SW480 (cell line): ENCODE measurements at regions not wholly inside any gene's neighbourhood (a gene's known extent, or its start where the extent isn't known, plus 50 kb on each side); places are given as distances from the start of the nearest gene placed in this dataset.
A peak's percentile ranks its signal among the peaks of the same experiment; 100 is the strongest.
"Not testable (repeated sequence)": the region's sequence is repeated elsewhere in the genome, so short reads cannot be mapped to it uniquely, and the experiment has no call there.

Experiments
- DNase-seq: peaks from one replicate; pipeline ENCODE4 v3.0.0-alpha.2; 2016; ENCODE audit warnings: low spot score

GRCh38 chr2:158866082-158866481 is 71.0 kb downstream of the DAPL1 start:
- DNase-seq, result not testable (repeated sequence)

- DNase-seq, result not testable (repeated sequence)
Observed at GRCh38 chr2:158867531-158868191, 72.5 kb downstream of the DAPL1 start.

- DNase-seq, result not testable (repeated sequence)
Observed at GRCh38 chr2:158868386-158868785, 73.3 kb downstream of the DAPL1 start.

- DNase-seq, result not testable (repeated sequence)
Observed at GRCh38 chr2:158869122-158869521, 74.0 kb downstream of the DAPL1 start.

GRCh38 chr2:158869609-158870008 is 74.5 kb downstream of the DAPL1 start:
- not testable (repeated sequence) for DNase-seq

GRCh38 chr2:158878003-158878402 is 82.9 kb downstream of the DAPL1 start:
- DNase-seq, result no peak

- DNase-seq, result no peak
Observed at GRCh38 chr2:158879229-158879903, 84.2 kb downstream of the DAPL1 start.

- peak; percentile 95 for DNase-seq
Observed at GRCh38 chr2:158882297-158882696, 86.1 kb upstream of the TANC1 start.

GRCh38 chr2:158884552-158884951 is 83.9 kb upstream of the TANC1 start:
- not testable (repeated sequence) for DNase-seq

- not testable (repeated sequence) for DNase-seq
Observed at GRCh38 chr2:158885018-158885678, 83.3 kb upstream of the TANC1 start.

- DNase-seq, result not testable (repeated sequence)
Observed at GRCh38 chr2:158885679-158886050, 82.8 kb upstream of the TANC1 start.

GRCh38 chr2:158889135-158889853 is 79.1 kb upstream of the TANC1 start:
- no peak for DNase-seq

- no peak for DNase-seq
Observed at GRCh38 chr2:158890296-158890905, 78.0 kb upstream of the TANC1 start.

- no peak for DNase-seq
Observed at GRCh38 chr2:158893026-158893425, 75.4 kb upstream of the TANC1 start.

GRCh38 chr2:158893474-158893873 is 75.0 kb upstream of the TANC1 start:
- no peak for DNase-seq

GRCh38 chr2:158894078-158894477 is 74.4 kb upstream of the TANC1 start:
- peak; percentile 20 for DNase-seq

- DNase-seq, result no peak
Observed at GRCh38 chr2:158894572-158894971, 73.9 kb upstream of the TANC1 start.

GRCh38 chr2:158900345-158900744 is 68.1 kb upstream of the TANC1 start:
- DNase-seq, result no peak

- no peak for DNase-seq
Observed at GRCh38 chr2:158902005-158902398, 66.4 kb upstream of the TANC1 start.

- DNase-seq, result no peak
Observed at GRCh38 chr2:158903711-158904405, 64.6 kb upstream of the TANC1 start.

GRCh38 chr2:158904627-158905177 is 63.7 kb upstream of the TANC1 start:
- DNase-seq, result no peak
